NCI-H187 treated with DMSO at 0.1 percent for 48 hours (cell line): ENCODE measurements at regions not wholly inside any gene's neighbourhood (a gene's known extent, or its start where the extent isn't known, plus 50 kb on each side); places are given as distances from the start of the nearest gene placed in this dataset.
"Not testable (repeated sequence)": the region's sequence is repeated elsewhere in the genome, so short reads cannot be mapped to it uniquely, and the experiment has no call there.

Source experiments
- DNase-seq: peaks from one replicate; lab custom pipeline; 2025; lab: John Stamatoyannopoulos, UW

DNA sequence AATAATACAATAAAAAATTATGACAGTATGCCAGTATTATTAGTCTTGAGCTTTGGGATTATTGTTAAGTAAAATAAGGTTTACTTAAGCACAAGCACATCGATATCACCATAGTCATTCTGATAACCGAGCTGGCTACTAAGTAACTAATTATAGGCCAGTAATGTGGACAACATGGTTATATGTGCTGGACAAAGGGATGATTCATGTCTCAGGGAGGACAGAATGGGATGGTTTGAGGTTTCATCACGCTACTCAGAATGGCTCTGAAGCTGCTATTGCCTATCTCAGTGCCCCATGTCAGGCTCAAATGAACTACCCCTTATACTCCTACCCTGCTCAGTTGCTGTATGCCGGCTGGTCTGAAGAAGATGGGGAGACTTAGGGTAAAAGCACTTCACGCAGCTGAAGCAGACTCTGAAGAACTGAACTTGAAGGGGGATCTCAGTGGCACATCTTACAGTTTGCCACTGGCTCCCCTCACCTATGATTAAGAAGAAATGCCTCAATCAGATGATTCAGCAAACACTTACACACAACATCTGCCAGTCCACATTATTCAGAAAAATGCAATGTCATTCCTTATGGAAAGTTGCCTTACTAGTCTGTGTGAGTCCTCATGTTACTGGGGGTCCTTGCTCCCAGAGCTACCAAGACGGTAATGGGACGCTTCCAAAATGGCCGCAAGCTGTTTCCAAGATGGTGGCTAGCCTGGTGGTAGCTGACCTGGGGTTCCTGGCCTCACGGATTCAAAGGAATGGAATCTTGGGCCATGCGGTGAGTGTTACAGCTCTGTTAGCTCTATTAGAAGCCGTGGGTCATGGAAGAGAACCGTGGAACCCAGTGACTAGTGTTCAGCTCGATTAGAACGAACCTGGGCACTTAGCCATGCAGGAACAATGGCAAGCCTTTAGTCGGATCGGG lies 1098.6 kb downstream of the TAF11L14 start:
- no peak for DNase-seq

DNA sequence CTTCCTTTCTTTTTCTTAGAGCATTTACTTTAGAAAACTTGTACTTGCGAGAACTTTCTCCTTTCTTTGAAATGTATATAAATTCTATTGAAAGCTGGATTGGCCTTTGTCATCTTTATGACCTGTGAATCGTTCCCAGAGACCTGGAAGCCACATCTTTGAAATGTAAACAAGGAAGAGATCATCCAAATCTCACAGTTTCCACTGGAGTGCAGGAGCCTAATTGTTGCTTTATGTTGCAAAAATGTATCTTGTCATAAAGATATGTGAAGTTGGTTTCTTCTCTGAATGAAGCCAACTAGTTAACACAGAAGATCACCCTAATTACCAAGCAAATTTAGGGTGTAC lies 1101.8 kb downstream of the TAF11L14 start:
- DNase-seq: no peak

DNA sequence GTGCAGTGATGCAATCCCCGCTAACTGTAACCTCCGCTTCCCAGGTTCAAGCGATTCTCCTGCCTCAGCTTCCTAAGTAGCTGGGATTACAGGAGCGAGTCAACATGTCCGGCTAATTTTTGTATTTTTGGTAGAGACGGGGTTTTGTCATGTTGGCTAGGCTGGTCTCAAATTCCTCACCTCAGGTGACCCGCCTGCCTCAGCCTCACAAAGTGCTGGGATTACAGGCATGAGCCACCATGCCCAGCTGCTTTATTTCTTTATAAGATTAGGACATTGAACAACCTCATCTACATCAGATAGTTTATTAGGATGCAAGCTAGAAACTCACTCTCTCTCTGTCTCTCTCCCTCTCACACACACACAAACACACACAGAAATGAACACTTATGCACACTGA lies 1102.5 kb downstream of the TAF11L14 start:
- not testable (repeated sequence) for DNase-seq

DNA sequence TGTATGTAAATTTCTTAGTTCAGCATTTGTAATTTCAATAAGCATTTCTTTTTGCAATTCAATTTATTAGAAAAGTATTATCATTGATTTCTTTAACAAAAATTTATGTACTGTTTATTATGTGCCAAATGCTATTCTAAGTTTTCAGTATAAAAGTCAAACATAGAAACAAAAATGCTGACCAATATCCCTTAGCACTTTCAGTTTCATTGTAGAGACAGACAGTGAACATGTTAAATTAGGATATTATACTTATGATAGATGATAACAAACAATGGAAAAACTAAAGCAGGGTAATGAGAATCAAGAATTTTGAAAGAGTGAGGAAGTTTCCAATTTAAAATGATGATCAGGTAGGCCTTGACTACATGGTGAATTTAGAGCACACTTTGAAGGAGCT lies 1106.0 kb downstream of the TAF11L14 start:
- DNase-seq: no peak

DNA sequence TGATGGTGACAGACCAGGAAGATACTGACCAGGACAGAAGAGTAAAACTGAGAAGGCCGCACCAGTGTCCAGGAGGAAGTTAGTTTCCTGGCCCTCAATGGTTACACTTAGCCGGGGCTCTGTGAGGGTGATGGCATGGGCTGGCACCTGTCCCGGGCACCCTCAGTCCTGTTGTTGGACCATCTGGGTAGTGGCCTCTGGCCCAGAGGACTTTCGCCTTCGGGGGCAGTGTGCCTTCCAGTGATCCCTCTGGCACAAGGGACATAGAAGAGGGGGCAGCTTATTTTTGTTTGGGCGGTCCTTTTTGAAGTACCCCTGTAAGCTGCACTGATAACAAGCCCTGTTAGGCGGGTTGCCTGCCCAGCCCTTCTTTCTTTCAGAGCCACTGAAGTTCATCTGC lies 1108.6 kb downstream of the TAF11L14 start:
- DNase-seq: no peak

DNA sequence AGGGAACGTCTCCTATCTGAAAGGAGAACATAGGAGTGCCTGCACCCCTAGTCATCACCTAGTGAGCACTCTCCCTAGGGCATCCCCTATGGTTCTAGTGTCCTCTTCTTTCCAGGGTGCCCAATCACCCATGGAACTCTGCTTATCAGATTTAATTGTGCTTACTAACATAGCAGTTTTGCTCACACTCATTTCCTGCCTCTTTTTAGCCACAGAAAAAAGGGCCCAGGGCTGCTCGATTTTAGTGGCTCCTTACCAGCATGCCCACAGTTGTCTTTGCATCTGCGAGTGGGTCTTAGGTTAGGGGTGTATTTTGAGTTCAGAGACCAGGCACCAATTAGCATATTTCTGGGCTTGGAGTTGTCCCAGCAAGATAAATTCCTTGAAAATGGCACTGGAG lies 1110.2 kb downstream of the TAF11L14 start:
- DNase-seq: no peak

DNA sequence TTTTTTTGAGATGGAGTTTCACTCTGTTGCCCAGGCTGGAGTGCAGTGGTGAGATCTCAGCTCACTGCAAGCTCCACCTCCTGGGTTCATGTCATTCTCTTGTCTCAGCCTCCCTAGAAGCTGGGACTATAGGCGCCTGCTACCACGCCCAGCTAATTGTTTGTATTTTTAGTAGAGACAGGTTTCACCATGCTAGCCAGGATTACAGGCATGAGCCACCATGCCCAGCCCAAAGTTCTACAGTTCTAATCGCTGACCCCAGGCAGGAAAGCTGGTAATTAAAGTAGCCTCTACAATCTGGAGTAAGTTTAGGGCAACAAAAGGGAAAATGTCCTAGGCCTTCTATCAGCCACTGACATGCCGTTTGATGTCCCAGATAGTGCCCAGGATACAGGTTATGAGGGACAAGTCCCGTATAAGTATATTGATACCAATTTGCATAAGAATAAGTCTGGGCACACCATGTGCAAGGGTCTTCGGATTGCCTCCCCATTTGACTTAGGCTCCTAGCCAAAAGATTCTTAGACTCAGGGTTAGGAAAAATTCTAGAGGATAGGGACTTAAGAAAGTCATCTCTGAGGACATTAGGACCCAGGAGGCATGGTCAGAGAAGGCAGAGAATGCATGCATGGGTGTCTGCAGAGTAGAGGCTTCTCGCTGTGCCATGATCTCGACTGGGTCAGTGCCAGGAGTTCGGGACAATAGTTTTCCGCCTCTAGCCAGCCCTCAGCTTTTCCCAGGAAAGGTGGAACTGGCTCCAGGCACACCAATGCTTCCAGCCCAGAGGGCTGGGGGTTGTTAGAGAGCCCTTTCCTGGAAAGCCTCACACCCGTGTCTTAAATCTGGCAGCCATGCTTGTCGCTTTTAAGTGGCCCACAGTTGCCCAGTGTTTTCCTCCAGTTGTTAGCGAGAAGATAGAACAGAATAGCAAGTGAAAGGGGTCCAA lies 1111.1 kb downstream of the TAF11L14 start:
- no peak for DNase-seq

DNA sequence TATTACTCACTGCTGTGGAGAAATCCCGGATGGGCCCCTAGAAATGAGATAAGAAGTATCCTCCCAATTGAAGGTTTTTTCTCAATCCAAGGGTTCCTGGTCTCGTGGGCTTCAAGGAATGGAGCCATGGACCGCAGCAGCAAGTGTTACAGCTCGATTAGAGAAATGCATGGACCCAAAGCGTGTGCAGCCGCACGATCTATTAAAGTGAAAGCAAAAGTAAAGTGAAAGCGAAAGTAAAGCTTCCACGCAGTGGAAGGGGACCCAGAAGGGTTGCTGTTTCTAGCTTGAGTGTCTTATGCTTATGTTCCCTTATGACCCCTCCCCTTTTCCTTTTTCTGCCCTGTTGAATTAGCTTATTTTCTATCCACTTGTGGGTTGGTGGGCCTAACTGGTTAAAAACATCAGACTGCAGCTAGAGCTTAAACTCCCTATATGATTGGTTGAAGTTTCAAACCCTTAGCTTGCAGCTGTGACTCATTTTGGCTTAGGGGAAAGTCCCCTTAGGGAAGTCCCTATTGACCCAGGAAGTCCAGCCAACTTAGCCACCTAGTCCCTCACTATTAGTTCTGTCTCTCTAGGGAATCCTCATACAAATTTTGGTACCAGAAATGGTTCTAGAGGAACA lies 1111.8 kb downstream of the TAF11L14 start:
- peak; percentile 9 for DNase-seq

DNA sequence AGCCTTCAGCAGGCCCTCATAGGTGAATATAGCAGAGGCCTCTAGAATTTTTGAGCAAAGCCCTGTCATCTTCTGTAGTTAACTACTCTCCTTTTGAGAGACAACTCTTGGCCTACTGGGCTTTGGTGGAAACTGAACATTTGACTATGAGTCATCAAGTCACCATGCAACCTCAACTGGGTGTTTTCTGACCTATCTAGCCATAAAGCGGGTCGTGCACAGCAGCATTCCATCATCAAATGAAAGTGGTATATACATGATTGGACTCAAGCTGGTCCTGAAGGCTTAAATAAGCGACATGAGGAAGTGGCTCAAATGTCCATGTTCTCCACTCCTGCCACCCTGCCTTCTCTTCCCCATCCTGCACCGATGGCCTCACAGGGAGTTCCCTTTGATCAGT lies 1115.5 kb downstream of the TAF11L14 start:
- no peak for DNase-seq

DNA sequence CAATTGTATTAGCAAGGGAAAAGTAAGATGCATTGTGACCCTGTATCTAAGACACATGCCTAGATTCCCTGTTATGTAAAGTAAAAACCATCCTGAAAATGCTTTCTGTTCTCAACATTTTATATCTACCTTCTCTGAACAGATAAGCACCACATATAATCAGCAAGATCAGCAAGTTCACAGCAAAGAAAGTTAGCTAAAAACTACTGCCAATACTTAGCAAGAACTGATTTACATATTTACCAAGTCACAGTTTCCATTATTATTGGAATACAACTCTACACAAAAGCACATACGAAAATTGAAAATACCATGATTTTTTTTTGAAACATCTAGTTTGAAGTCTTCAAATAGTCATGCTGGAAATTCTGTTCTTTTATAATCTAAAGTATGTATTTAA lies 1118.1 kb downstream of the TAF11L14 start:
- no peak for DNase-seq

DNA sequence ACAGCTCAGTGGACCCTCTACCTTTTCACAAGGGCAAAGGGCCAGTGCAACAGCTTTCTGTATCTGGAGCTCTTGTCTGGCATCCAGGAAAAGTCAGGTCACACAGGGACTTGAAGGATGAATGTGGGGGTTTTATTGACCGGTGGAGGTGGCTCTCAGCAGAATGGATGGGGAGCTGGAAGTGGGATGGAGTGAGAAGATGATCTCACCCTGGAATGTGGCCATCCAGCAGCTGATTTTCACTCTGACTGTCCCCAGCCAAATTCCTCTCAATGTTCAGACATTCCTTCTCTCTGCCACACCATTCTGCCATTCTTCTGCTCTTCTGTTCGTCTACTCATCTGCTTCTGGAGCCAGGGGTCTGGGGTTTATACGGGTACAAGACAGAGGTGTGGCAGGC lies 1119.9 kb downstream of the TAF11L14 start:
- no peak for DNase-seq

DNA sequence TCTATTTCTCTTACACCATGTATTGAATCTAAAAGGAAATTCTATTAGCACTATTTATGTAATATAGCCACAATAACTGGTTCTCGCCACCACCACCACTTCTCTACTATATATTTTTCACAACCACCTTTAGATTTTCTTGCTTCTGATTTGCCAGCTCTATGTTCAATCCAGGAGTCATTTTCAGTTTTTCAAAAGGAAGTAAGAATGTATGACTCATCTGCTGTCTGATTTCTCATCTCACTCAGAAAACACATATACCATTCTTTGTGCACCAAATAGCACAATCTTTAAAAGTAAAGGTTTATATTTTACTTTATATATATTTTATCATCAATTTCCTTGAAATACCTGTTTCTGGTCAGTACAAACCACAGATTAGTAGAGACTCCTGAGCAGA lies 1127.5 kb downstream of the TAF11L14 start:
- no peak for DNase-seq

DNA sequence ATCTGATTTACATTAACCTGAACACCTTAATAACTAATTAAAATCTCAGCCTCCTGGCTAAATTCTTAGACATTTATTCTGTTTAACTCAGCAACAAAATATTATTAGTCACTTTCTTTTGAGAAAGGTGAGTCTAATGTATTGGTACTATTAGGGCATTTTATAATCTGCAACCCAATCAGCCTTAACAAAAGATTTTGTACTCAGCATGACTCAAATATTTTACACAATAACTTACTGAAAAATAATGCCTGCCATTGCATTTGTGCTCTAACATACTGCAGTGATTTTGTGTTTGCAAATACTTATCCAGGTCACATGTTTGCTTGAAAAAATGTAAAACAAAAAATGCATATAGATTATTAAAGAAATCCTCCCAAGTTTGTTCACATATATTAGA lies 1129.9 kb downstream of the TAF11L14 start:
- DNase-seq: no peak

DNA sequence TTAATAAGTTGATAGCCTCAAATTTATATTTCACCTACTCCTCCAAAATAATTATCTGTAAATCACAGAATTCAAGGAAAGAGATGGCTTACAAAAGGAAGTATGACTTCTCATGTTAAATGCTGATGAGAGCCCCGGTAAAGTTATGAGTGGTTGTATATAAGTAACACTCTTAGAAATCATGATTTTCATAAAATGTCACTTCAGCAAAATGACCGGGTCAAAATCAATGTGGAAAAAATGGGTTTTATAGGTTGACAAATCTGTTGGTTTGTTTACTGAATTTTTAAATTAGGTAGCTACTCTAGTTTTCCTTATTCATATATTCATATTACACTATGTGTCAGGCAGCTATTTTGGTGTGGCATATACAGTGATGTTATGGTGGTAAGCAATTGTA lies 1131.0 kb downstream of the TAF11L14 start:
- no peak for DNase-seq

DNA sequence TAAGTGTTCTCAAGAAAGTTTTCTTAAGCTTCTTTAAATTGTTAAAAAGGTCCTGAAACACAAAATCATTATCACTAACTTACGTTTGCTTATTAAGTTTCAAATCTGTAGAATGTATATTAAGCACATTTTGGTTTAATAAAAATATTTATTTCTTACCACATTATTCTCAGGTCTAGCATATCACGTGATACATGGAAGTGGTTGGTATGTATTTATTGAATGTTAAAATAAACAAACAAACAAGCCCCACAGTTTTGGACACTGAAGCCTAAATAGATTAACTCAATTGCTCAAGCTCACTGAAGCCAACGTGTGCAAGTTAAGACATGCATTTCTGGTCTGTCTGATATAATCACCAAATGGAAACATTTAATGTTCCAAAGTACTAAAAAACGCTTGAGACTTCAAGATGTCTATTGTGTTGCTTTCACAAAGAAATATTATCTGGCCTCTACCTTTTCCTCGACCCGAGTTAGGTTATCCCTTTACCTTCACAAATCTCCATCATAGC lies 1136.9 kb downstream of the TAF11L14 start:
- DNase-seq: no peak

DNA sequence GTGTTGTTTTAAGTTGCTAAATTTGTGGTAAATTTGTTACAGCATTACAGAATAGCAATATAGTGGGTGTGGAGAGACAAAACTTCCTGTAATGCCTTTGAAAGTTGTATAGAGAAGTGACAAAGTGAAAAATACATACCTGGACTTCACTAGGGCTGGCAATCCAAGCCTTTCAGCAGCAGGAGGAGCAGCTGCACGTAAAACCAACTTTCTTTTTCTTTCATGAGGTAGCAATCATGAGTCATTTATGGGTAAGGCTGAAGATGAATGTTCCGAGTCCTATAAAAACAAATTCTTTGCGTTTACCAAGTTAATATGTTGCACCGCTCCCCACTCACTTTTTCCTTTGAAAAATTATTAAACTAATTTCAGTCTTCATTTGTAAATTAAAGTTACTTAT lies 1138.2 kb downstream of the TAF11L14 start:
- no peak for DNase-seq

DNA sequence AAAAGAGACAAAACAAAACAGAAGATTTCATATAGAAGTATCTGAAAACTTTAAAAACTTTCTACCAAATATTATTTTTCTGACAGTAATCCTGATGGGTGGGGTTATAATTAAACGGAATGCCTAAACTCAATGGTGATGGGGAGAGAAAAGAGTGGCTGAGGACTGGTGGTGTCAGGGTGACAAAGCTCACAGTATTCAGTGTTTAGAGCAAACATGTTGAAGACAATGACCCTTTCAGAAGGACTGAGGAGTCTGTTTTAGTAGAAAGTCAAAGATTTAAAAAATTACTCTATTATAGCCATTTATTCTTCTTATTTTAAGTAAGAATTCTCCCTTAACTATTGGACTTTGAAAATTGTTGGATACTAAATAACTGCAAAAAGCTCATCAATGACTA lies 1144.0 kb downstream of the TAF11L14 start:
- DNase-seq: no peak

DNA sequence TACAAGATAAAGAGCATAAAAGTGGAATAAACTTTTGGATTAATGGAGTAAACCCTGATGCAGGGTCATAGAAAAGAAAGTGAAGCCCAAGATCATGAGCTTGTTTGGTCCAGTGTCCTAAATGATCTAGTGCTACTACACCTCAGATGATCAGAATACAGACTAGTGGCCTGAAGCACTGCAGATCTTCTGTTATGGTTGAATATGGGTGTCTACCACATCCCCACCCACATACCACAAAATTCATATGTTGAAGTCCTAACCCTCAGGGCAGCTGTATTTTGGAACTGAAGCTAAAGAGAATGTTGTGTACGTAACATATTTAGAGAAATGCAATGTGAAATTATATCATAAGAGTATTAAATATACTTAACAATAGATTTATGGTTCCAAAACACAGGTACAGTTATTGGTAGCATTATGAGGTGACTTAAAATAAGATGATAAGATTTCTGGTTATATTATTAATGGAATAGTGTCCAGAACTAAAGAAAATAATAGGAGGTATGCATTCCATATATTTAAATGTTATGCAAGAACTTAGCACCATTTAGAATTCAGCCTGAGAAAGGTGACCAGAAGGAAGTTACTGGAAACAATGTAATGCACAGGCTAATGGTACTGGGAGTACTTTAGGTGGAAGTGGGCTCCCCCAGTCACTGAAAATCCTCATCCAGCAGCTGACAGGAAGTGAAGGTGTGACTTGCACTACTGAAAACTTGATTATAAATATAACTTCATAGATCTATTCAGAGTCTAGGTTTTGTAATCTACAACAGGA lies 1155.1 kb downstream of the TAF11L14 start:
- DNase-seq: no peak

DNA sequence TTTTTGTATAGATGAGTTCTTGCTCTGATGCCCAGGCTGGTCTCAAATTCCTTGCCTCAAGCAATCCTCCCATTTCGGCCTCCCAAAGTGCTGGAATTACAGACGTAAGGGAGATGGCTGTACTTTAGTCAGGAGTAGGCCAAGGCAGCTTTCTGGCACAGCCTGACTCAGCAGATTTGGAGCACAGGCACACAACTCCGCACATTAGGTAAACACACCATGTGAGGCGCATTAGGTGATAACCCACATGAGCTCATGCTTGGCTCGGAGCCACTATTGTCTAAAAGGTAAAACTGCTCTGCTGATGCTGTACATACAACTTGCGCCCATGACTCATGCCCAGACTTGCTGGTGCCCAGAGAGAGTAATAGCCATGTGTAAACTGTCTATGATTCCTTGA lies 1157.9 kb downstream of the TAF11L14 start:
- no peak for DNase-seq

DNA sequence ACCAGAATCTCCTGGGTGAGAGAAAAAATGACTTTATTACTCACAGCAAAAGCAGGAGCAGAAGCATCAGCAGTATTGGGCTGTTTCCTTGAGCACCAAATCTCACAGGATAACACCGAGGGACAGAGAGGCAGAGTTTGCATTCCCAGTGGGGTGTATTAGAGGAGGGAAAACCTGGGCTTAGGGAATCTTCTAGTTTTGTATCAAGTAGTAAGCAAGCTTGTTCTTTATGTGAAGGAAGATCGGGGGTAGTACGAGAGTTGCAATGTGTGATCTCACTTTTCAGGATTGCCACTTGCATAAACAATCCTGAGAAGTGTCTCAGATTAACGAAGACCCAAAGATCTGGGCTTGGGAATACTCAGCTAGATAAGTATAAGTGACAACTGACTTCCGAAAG lies 1163.0 kb downstream of the TAF11L14 start:
- DNase-seq: no peak

DNA sequence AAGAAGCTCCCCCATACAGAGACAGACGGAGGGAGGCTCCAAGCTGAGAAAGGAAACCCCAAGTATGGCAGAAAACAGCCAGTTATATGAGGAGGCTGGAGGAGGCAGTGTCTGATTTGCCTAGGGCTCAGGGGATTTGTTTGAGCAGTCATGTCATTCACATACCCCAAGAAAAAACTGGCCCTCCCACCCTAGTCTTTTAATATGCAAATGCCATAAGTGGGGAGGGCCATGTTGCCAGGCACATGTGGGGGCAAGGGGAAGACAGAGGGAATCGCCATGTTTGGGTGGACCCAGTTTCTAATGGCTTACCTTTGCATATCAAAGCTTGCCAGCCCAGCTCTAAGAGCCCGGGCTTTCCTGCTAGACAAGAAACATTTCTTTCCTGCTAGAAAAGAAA lies 1163.8 kb downstream of the TAF11L14 start:
- no peak for DNase-seq
